K562 (cell line): ENCODE measurements at regions not wholly inside any gene's neighbourhood (a gene's known extent, or its start where the extent isn't known, plus 50 kb on each side); places are given as distances from the start of the nearest gene placed in this dataset.

Experiments
- ATAC-seq: fragments of 200-7000 bp; cut with Tn5 transposase; 3 replicates; pipeline ENCODE4 v1.9.1; 2020; ENCODE audit warnings: moderate library complexity
- BruUV-seq: library from RNA; stranded (reverse); fragments of 400-500 nt; replicated peaks from 2 replicates; lab custom pipeline; 2021; lab: Mats Ljungman, UMichigan
- CTCF ChIA-PET: fragments of 300-600 bp; formaldehyde crosslinking; extraction: SDS; loops from one replicate; lab custom pipeline; 2021; ENCODE audit warnings: low intra/inter-chr PET ratio; lab: Yijun Ruan, JAX
- POLR2A ChIA-PET: fragments of 300-600, 350-650 bp; sonication (Branson Sonifier 250); formaldehyde crosslinking; extraction: SDS; loops from one replicate; lab custom pipeline; 2021; ENCODE audit warnings: antibody characterized with exemption, inconsistent platforms; lab: Yijun Ruan, JAX
- DNase-seq, 4 experiments: peaks; one replicate each; pipeline versions ENCODE4 v3.0.0 to v3.0.0-alpha.2; 2011 to 2018; ENCODE audit warnings: low spot score in 3 of 4, mixed read lengths in 3 of 4; ENCODE audit errors: extremely low read depth in 1 of 4
- FAIRE-seq: peaks from 2 replicates; lab custom pipeline; 2011; peaks lifted over from hg19 to GRCh38; lab: Jason Lieb, UNC
- H2AFZ ChIP-seq: 2 replicates; pipeline ENCODE4 v1.6.0; 2011; ENCODE audit warnings: low read depth, low read length, control low read depth, inconsistent platforms
- H3K27ac ChIP-seq: fragments of 200-600 bp; 3 replicates; pipeline ENCODE4 v1.8.0; 2011; ENCODE audit warnings: low read depth, mild to moderate bottlenecking, control low read depth, inconsistent platforms, low read length, moderate library complexity, mixed read lengths; ENCODE audit errors: extremely low read depth
- H3K27me3 ChIP-seq, 2 experiments: fragments of 300-600 bp in 1 of 2; 2 replicates in 1 of 2; 3 replicates in 1 of 2; pipeline versions ENCODE4 v1.6.0 to v1.8.0; 2011; ENCODE audit warnings: inconsistent platforms in 2 of 2, low read length in 2 of 2, mild to moderate bottlenecking in 1 of 2, mixed read lengths in 1 of 2, moderate library complexity in 1 of 2; ENCODE audit not compliant: control insufficient read depth in 2 of 2, insufficient read depth in 2 of 2
- H3K36me3 ChIP-seq: fragments of 300-600 bp; 3 replicates; pipeline ENCODE4 v1.8.0; 2011; ENCODE audit warnings: mild to moderate bottlenecking, low read length, inconsistent platforms; ENCODE audit not compliant: control insufficient read depth, insufficient read depth
- H3K4me1 ChIP-seq, 2 experiments: fragments of 200-600 bp in 1 of 2; replicated peaks in 1 of 2; 2 replicates in 1 of 2; 3 replicates in 1 of 2; pipeline versions ENCODE4 v1.5.1 to v1.8.0; 2011; ENCODE audit warnings: inconsistent platforms in 2 of 2, low read length in 2 of 2, mild to moderate bottlenecking in 1 of 2, mixed read lengths in 1 of 2, moderate library complexity in 1 of 2; ENCODE audit not compliant: control insufficient read depth in 2 of 2, insufficient read depth in 2 of 2
- H3K4me2 ChIP-seq: 2 replicates; pipeline ENCODE4 v1.6.1; 2011; ENCODE audit warnings: low read length, control low read depth, inconsistent platforms, mixed read lengths; ENCODE audit not compliant: insufficient read depth
- H3K4me3 ChIP-seq: fragments of 200-600 bp; sonication (generic), shearing (Covaris generic); 2 replicates; pipeline ENCODE4 v1.5.1; 2016; ENCODE audit warnings: control low read depth, inconsistent platforms
- H3K79me2 ChIP-seq: fragments of 200-600 bp; 3 replicates; pipeline ENCODE4 v1.8.0; 2011; ENCODE audit warnings: low read length, inconsistent platforms; ENCODE audit not compliant: control insufficient read depth, insufficient read depth
- H3K9ac ChIP-seq, 2 experiments: 2 replicates each; pipeline versions ENCODE4 v1.6.0 to v1.6.1; 2011; ENCODE audit warnings: low read depth in 2 of 2, low read length in 2 of 2, control low read depth in 1 of 2, inconsistent platforms in 1 of 2, mild to moderate bottlenecking in 1 of 2, mixed read lengths in 1 of 2; ENCODE audit not compliant: insufficient read depth in 1 of 2
- H3K9me1 ChIP-seq: one replicate; pipeline ENCODE4 v1.6.0; 2011; ENCODE audit warnings: inconsistent platforms, mild to moderate bottlenecking, low read length, moderate library complexity; ENCODE audit not compliant: control insufficient read depth, insufficient read depth
- H3K9me3 ChIP-seq: replicated peaks from 2 replicates; pipeline ENCODE4 v1.5.1; 2011; ENCODE audit warnings: low read depth, low read length, inconsistent platforms; ENCODE audit not compliant: control insufficient read depth, insufficient read depth
- H4K20me1 ChIP-seq: replicated peaks from 2 replicates; pipeline ENCODE4 v1.6.1; 2011; ENCODE audit warnings: low read length, inconsistent platforms, mixed read lengths; ENCODE audit not compliant: control insufficient read depth, insufficient read depth
- ARHGAP35 ChIP-seq: fragments of 450-650 bp; IDR thresholded peaks from 2 replicates; pipeline ENCODE4 v1.6.1; 2018; ENCODE audit not compliant: partially characterized antibody
- CC2D1A ChIP-seq: fragments of 450-650 bp; IDR thresholded peaks from 2 replicates; pipeline ENCODE4 v1.6.1; 2017; ENCODE audit warnings: mild to moderate bottlenecking
- DNMT1 ChIP-seq: fragments of 450-650 bp; IDR thresholded peaks from 2 replicates; pipeline ENCODE4 v1.6.1; 2016; ENCODE audit warnings: antibody characterized with exemption, mild to moderate bottlenecking
- FOXK2 ChIP-seq, 2 experiments: fragments of 450-650 bp; IDR thresholded peaks in 1 of 2; conservative IDR thresholded peaks in 1 of 2; 2 replicates each; pipeline ENCODE4 v1.6.1; 2016; ENCODE audit warnings: low read depth in 2 of 2, mild to moderate bottlenecking in 1 of 2
- HNRNPLL ChIP-seq: fragments of 200-400 bp; formaldehyde crosslinking; IDR thresholded peaks from 2 replicates; pipeline ENCODE4 v1.6.1; 2017; ENCODE audit warnings: low read length, low read depth, mild to moderate bottlenecking; ENCODE audit not compliant: poor library complexity, severe bottlenecking
- KLF16 ChIP-seq: IDR thresholded peaks from 2 replicates; pipeline ENCODE4 v1.6.1; 2016; ENCODE audit warnings: antibody characterized with exemption
- PHB2 ChIP-seq: fragments of 450-650 bp; IDR thresholded peaks from 2 replicates; pipeline ENCODE4 v1.6.1; 2017; ENCODE audit warnings: low read depth
- ZNF431 ChIP-seq: sonication (generic); formaldehyde crosslinking; IDR thresholded peaks from 2 replicates; pipeline ENCODE4 v1.8.0; 2022; ENCODE audit warnings: mild to moderate bottlenecking, missing genetic modification reagents
- ZNF586 ChIP-seq: fragments of 450-650 bp; formaldehyde crosslinking; conservative IDR thresholded peaks from 2 replicates; pipeline ENCODE4 v1.4.0; 2020; ENCODE audit warnings: mild to moderate bottlenecking, moderate library complexity
- WGBS: fragments of 100-300 bp; shearing (Covaris generic); methylation state at CpG from one replicate; pipeline ENCODE4 v1.1.6; 2016; ENCODE audit warnings: low coverage, mixed read lengths; ENCODE audit not compliant: insufficient coverage; ENCODE audit errors: missing lambda C conversion rate; 5-methylcytosine and 5-hydroxymethylcytosine counted together
- in situ Hi-C: fragments of 300-500 bp; cut with MboI; formaldehyde crosslinking; loops from 4 replicates; pipeline ENCODE4 v1.15.0; 2018; ENCODE audit warnings: inconsistent platforms, mixed read lengths
- intact Hi-C: fragments of 100-400 bp; cut with micrococcal nuclease; formaldehyde crosslinking; loops from 2 replicates; pipeline ENCODE4 v1.14.2; 2022
- TF ChIP-seq, protein P1 (sequence below): fragments of 450-650 bp; formaldehyde crosslinking; IDR thresholded peaks from 2 replicates; pipeline ENCODE4 v1.4.0; 2020; ENCODE audit warnings: mild to moderate bottlenecking, moderate library complexity

DNA sequence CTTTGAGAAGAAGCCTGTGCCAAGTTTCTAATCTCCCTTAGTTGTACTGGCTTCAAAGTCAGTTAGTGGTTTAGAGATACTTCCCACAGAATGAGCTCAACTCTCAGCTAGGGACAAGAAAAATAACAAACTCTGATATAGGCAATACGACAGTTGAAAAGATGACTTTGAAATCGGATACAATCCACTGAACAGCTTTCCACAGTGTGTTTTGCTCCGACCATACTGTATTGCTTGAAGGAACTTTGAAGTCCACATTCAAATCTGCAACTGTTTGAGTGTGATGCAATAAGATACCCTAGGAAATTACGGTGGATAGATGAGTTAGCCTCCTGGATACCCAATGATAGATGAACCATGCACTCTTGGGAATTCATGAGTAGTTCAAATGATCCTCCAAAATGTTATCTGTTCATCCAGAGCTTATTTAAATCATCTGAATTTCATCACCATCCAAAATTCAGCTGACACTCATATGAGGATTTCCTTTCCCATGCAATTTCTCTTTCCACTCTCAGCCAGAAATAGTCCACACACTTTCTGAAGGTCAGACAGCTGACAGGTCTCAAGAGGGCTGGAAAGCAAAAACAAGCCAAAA is 443.8 kb downstream of the HAO1 start (continued):
- TF ChIP-seq HNRNPLL (no peak), FOXK2 (conservative IDR thresholded peaks at IDR 0.05 in 1 of 2, IDR thresholded peaks at IDR 0.05 in 1 of 2; ENCODE audit: low read depth in 2 of 2) (no peak), CC2D1A (no peak), ZNF586 (CRISPR knock-in tag) (no peak), ARHGAP35 (no peak), KLF16 (no peak)
- TF ChIP-seq, protein P1, sequence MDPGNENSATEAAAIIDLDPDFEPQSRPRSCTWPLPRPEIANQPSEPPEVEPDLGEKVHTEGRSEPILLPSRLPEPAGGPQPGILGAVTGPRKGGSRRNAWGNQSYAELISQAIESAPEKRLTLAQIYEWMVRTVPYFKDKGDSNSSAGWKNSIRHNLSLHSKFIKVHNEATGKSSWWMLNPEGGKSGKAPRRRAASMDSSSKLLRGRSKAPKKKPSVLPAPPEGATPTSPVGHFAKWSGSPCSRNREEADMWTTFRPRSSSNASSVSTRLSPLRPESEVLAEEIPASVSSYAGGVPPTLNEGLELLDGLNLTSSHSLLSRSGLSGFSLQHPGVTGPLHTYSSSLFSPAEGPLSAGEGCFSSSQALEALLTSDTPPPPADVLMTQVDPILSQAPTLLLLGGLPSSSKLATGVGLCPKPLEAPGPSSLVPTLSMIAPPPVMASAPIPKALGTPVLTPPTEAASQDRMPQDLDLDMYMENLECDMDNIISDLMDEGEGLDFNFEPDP (CRISPR knock-in tag), result no peak

DNA sequence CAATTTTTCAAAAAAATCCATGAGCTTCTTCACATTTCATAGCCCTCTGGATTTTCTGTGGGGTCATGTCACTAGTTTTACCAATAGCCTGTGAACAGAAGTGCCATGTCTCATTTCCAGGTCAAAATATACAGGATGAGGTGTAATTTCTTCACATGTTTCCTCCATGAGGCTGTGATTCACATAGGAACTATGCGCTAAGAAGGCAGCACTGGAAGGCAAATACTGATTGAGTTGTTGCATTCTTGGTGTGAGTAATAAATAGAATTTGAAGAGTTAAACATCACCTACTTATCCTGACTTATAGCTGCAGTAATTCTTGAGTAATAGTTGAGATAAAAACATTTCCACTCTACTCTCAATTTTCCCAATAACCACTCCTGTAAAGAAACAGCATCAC is 442.3 kb downstream of the HAO1 start:
- H3K27ac ChIP-seq, result no peak overlapping the region
- H2AFZ ChIP-seq, result no peak overlapping the region
- no peaks in the 10 kb centered on the region for H3K4me1 ChIP-seq
- H3K4me3 ChIP-seq, result no peak overlapping the region
- TF ChIP-seq ZNF431 (CRISPR knock-in tag) (no peak), DNMT1 (no peak), PHB2 (no peak)
- TF ChIP-seq, all 486 proteins: peak for 0
- ATAC-seq (no peak), FAIRE-seq (no peak), DNase-seq (no peak)
- BruUV-seq, result no TSS peak
- intact Hi-C loops (no loop called here), in situ Hi-C loops (no loop called here)
- H3K9ac ChIP-seq, result no peak overlapping the region
- no peaks in the 10 kb centered on the region for H3K27me3 ChIP-seq
- POLR2A ChIA-PET, result no interaction called here
- H3K4me2 ChIP-seq, result no peak overlapping the region
- CTCF ChIA-PET, result no interaction called here
- H3K79me2 ChIP-seq, result no peaks in the 10 kb centered on the region
- H3K36me3 ChIP-seq, result no peaks in the 10 kb centered on the region
- no peaks in the 10 kb centered on the region for H3K9me1 ChIP-seq
- H4K20me1 ChIP-seq, result no peaks in the 10 kb centered on the region
- no peaks in the 10 kb centered on the region for H3K9me3 ChIP-seq
- 0% methylated on average over 1 of the region's 1 CpG for WGBS
